ENCODE measurements at regions not wholly inside any gene's neighbourhood (a gene's known extent, or its start where the extent isn't known, plus 50 kb on each side); places are given as distances from the start of the nearest gene placed in this dataset.

DNA sequence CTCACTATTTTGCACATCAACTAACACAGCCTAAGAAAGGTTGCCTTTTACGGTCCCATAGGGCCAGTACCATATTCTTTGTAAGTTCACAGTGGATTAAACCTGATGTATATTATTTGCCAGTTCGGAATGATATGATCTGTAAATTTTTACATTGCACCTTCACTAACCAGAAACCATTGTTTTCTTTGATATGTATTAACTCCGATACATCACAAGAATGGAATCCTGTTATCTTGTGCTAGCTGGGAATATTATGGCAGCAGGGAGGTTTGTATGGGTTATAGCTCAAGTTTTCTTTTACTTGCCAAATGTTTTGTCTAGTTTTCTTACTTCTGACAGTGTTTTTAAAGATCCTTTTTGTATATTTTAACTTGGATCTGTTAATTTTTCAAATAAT is 51.4 kb upstream of the S1PR1 start:
- 69 to 76% methylated on average over 3 of the region's 3 CpGs for WGBS, 2 donors
- Histone ChIP-seq H3K27me3 (no peaks in the 10 kb centered on the region), H3K27ac (no peak overlapping the region), H3K4me1 (peaks cover 0 to 59% (median 14%) of the 10 kb centered on the region in 9 donors), H3K9me3 (no peaks in the 10 kb centered on the region), H3K36me3 (no peaks in the 10 kb centered on the region), H3K4me3 (no peak overlapping the region)
- ATAC-seq (no peak), DNase-seq (no peak)
- TF ChIP-seq, protein P1, sequence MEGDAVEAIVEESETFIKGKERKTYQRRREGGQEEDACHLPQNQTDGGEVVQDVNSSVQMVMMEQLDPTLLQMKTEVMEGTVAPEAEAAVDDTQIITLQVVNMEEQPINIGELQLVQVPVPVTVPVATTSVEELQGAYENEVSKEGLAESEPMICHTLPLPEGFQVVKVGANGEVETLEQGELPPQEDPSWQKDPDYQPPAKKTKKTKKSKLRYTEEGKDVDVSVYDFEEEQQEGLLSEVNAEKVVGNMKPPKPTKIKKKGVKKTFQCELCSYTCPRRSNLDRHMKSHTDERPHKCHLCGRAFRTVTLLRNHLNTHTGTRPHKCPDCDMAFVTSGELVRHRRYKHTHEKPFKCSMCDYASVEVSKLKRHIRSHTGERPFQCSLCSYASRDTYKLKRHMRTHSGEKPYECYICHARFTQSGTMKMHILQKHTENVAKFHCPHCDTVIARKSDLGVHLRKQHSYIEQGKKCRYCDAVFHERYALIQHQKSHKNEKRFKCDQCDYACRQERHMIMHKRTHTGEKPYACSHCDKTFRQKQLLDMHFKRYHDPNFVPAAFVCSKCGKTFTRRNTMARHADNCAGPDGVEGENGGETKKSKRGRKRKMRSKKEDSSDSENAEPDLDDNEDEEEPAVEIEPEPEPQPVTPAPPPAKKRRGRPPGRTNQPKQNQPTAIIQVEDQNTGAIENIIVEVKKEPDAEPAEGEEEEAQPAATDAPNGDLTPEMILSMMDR (IDR thresholded peaks at IDR 0.05), result no peak
- intact Hi-C loops (cut with DNase I), result loop anchor here in 2 of 10 donors (5.0 kb wide), 1 partner anchor 52 kb away; the partner anchor contains the start of gene S1PR1 (in 2 of the 2)

DNA sequence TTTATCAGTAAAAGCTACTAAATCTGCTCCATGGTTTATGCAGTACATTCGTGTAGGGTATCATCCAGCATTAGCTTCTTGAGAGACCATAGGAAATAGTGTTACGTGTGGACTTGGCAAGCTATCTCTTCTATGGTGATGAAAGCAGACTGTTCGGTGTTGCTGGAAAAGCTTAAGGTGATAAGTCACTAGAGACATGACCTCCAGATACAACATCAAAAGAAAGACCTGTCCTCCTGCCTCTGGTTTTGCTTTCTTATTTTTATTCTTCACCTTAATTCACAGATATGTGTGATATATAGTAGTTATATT is 53.5 kb upstream of the S1PR1 start:
- Histone ChIP-seq H3K9me3 (no peaks in the 10 kb centered on the region), H3K36me3 (no peaks in the 10 kb centered on the region), H3K27ac (peak overlapping the region in 5 of 10 donors; percentile 17 to 77 (median 56)), H3K27me3 (no peaks in the 10 kb centered on the region), H3K4me1 (peaks cover 0 to 52% (median 12%) of the 10 kb centered on the region in 9 donors), H3K4me3 (no peak overlapping the region)
- TF ChIP-seq, protein P1 (IDR thresholded peaks at IDR 0.05), result no peak
- intact Hi-C loops (cut with DNase I), result loop anchor here in 2 of 10 donors (5.0 kb wide), 1 partner anchor 54 kb away; the partner anchor contains the start of gene S1PR1 (in 2 of the 2)
- 9 to 10% methylated on average over 3 of the region's 3 CpGs for WGBS, 2 donors
- no peak for ATAC-seq
- DNase-seq, result no peak

DNA sequence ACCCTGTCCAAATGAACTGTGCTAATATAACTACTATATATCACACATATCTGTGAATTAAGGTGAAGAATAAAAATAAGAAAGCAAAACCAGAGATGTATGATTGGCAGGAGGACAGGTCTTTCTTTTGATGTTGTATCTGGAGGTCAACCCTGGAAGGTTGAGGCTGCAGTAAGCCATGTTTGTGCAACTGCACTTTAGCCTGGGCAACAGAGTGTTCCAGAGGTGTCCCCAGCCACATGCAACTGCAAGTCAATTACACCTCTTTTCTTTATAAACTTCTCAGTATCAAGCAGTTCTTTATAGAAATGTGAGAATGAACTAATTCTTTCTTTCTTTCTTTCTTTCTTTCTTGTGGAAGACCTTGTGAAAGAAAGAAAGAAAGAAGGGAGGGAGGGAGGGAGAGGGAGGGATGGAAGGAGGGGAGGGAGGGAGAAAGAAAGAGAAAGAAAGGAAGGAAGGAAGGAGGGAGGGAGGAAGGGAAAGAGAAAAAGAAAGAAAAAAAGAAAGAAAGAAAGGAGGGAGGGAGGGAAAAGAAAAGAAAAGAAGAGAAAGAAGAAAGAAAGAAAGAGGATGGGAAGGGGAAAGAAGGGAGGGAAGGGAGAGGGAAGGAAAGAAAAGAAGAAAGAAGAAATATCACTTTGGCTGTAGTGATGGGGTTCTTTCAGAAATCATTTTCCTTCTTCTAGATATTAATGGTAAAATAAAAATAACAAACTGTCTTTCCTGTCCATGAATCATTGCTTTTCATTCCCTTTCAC is 54.0 kb upstream of the S1PR1 start:
- intact Hi-C loops (cut with DNase I), result loop anchor here in 2 of 10 donors (5.0 kb wide), 1 partner anchor 54 kb away; the partner anchor contains the start of gene S1PR1 (in 2 of the 2)
- peaks cover 0 to 47% (median 10%) of the 10 kb centered on the region in 9 donors for H3K4me1 ChIP-seq
- ATAC-seq (no peak), DNase-seq (no peak)
- TF ChIP-seq, protein P1 (IDR thresholded peaks at IDR 0.05), result no peak
- H3K36me3 ChIP-seq, result no peaks in the 10 kb centered on the region
- H3K27ac ChIP-seq, result peak overlapping the region; percentile 45 to 77 (median 64)
- H3K9me3 ChIP-seq, result no peaks in the 10 kb centered on the region
- no peak overlapping the region for H3K4me3 ChIP-seq
- H3K27me3 ChIP-seq, result no peaks in the 10 kb centered on the region

DNA sequence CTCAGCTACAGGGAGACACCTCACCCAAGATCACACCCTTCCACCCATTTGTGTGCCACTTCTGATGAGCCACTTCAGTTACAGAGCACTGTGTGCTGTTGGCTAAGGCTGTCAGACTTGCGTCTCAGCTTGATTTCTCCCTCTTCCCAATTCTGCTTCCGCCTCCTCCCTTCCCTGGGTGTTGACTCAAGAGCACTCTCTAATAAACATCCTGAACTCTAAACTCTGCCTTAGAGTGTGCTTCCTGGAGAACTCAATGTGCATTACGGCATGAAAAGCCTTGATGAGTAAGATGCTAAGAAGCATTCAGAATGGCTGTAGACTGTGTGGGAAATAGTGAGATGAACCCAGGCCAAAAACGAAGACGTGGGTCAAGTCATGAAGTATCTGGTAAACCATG is 54.9 kb upstream of the S1PR1 start:
- Histone ChIP-seq H3K27me3 (no peaks in the 10 kb centered on the region), H3K36me3 (no peaks in the 10 kb centered on the region), H3K27ac (peak overlapping the region; percentile 45 to 77 (median 64)), H3K4me1 (peaks cover 0 to 38% (median 7%) of the 10 kb centered on the region in 9 donors), H3K4me3 (no peak overlapping the region), H3K9me3 (no peaks in the 10 kb centered on the region)
- peak; percentile 43 to 94 (median 91) for ATAC-seq
- no peak for DNase-seq
- intact Hi-C loops (cut with DNase I), result loop anchor here in 2 of 10 donors (5.0 kb wide), 1 partner anchor 55 kb away; the partner anchor contains the start of gene S1PR1 (in 2 of the 2)
- 60 to 67% methylated on average over 5 of the region's 5 CpGs for WGBS, 2 donors
- TF ChIP-seq, protein P1 (IDR thresholded peaks at IDR 0.05), result no peak

Data from heart right ventricle (tissue), 16 donors.